Epithelial cell of esophagus (primary cell): ENCODE measurements at regions not wholly inside any gene's neighbourhood (a gene's known extent, or its start where the extent isn't known, plus 50 kb on each side); places are given as distances from the start of the nearest gene placed in this dataset.

Source experiments
- DNase-seq: peaks from one replicate; pipeline ENCODE4 v3.0.0; 2010; ENCODE audit warnings: low read depth
- H3K4me3 ChIP-seq: 2 replicates; pipeline ENCODE4 v1.5.1; 2011; ENCODE audit warnings: mild to moderate bottlenecking, low read length, control low read depth
- TF ChIP-seq, protein P1 (sequence below): IDR thresholded peaks from 2 replicates; pipeline ENCODE4 v1.5.1; 2011; ENCODE audit warnings: low read depth, mild to moderate bottlenecking, low read length, control low read depth, inconsistent platforms; ENCODE audit not compliant: insufficient read depth; ENCODE audit errors: missing control alignments

DNA sequence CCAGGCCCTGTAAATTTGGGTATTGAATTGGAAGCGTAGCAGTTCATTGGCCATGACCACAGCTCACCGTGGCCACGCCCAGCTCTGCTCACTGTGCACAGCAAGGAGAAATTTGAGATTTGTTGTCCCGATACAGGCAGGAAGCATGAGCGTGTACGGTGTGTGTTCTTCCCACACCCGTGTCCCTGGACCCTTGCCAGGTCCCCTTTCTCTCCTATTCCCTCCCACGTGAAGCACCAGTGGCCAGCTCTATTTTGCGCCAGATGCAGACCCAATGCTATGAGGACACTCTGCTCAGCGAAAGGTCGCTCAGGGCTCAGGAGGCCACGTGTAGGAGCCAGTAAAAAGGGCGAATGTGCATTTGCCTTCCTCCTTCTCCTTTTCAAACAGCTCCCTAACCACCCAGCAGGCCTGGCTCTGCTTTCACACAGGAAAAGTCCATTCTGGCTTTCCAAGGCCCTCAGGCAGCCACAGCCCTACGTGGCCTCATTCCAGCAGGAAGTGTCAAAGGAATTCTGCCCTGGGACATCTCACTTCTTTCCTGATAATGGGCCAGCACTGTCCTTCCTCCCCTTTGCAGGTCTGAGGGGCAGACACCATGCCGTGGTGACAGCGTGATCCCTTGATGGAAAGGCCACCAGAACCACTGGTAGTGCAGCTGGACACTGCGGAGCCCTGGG is 499.2 kb upstream of the CDH4 start:
- DNase-seq = no peak
- H3K4me3 ChIP-seq = no peak overlapping the region

GRCh38 chr20:60754856-60755255 is 497.2 kb upstream of the CDH4 start:
- no peak overlapping the region for H3K4me3 ChIP-seq
- TF ChIP-seq, protein P1, sequence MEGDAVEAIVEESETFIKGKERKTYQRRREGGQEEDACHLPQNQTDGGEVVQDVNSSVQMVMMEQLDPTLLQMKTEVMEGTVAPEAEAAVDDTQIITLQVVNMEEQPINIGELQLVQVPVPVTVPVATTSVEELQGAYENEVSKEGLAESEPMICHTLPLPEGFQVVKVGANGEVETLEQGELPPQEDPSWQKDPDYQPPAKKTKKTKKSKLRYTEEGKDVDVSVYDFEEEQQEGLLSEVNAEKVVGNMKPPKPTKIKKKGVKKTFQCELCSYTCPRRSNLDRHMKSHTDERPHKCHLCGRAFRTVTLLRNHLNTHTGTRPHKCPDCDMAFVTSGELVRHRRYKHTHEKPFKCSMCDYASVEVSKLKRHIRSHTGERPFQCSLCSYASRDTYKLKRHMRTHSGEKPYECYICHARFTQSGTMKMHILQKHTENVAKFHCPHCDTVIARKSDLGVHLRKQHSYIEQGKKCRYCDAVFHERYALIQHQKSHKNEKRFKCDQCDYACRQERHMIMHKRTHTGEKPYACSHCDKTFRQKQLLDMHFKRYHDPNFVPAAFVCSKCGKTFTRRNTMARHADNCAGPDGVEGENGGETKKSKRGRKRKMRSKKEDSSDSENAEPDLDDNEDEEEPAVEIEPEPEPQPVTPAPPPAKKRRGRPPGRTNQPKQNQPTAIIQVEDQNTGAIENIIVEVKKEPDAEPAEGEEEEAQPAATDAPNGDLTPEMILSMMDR = no peak
- no peak for DNase-seq

More for the DNA sequence above, 499.2 kb upstream of the CDH4 start:
- TF ChIP-seq, protein P1 = no peak

- no peak overlapping the region for H3K4me3 ChIP-seq
- no peak for DNase-seq
- TF ChIP-seq, protein P1 = no peak
Observed at GRCh38 chr20:60759651-60760050, 492.4 kb upstream of the CDH4 start.

DNA sequence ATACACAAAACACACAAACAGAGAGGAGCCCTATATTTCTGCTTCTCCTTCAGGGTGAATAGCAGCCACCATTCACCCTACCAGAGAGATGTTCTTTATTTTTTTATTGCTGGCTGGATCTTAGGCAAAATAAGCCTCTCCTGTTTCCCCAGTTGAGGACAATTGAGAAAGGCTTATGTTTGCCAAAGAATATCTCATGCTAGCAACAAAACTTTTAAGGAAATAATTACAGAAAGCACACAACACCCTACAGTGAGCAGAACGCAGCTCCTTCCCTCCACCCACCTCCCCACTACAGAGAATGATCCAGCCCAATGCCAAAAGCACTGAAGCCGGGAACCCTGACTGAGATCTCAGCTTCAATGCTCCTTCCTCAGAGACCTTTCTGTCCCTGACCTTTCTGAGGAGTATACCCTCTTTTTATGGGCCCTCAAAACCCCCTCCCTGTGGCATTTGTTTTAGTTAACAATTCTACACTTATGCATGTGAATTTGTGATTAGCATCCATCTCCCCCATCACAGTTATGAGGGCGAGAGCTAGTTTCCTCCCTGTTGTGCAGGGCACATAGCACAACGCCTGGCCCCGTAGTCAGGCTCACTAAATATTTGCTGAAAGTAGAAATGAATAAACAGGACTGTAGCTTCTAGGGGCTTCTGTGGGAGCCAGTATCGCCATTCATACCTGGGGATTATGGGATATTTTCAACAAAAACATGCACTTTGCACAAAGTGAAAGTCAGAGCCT is 491.6 kb upstream of the CDH4 start:
- no peak overlapping the region for H3K4me3 ChIP-seq
- TF ChIP-seq, protein P1 = no peak
- no peak for DNase-seq

- no peak for DNase-seq
- no peak overlapping the region for H3K4me3 ChIP-seq
- TF ChIP-seq, protein P1 = no peak
Observed at GRCh38 chr20:60761056-60761455, 491.0 kb upstream of the CDH4 start.

DNA sequence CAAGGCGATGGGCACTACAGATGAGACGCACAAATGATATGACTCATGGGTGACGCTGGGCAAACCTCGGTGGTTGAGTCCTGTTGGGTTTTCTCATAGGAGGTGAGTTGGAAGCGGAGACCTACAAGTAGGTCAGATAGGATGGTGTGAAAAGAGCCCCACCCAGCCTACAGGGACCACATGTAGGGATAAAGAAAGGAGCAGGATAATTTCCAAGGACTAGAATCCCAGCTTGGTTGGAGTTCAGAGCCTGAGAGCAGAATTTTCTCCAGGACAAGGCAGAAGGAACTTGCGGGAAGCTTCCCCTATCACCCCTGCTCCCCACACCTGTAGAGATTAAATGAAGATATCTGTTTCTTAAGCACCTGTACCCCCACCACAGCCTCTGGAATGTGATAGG is 489.7 kb upstream of the CDH4 start:
- TF ChIP-seq, protein P1 = no peak
- no peak for DNase-seq

More for the DNA sequence above, 489.7 kb upstream of the CDH4 start:
- H3K4me3 ChIP-seq = no peak overlapping the region
